Choroid plexus epithelial cell (primary cell): ENCODE measurements at regions not wholly inside any gene's neighbourhood (a gene's known extent, or its start where the extent isn't known, plus 50 kb on each side); places are given as distances from the start of the nearest gene placed in this dataset.

Source experiments
- DNase-seq: peaks from one replicate; pipeline ENCODE4 v3.0.0-alpha.2; 2010; ENCODE audit warnings: low read depth
- H3K4me3 ChIP-seq: 2 replicates; pipeline ENCODE4 v1.5.1; 2011; ENCODE audit warnings: low read depth, mild to moderate bottlenecking, control low read depth, low read length, moderate library complexity
- CTCF ChIP-seq: conservative IDR thresholded peaks from 2 replicates; pipeline ENCODE4 v1.5.1; 2011; ENCODE audit warnings: low read depth, mild to moderate bottlenecking, control low read depth, inconsistent platforms, low read length, moderate library complexity

DNA sequence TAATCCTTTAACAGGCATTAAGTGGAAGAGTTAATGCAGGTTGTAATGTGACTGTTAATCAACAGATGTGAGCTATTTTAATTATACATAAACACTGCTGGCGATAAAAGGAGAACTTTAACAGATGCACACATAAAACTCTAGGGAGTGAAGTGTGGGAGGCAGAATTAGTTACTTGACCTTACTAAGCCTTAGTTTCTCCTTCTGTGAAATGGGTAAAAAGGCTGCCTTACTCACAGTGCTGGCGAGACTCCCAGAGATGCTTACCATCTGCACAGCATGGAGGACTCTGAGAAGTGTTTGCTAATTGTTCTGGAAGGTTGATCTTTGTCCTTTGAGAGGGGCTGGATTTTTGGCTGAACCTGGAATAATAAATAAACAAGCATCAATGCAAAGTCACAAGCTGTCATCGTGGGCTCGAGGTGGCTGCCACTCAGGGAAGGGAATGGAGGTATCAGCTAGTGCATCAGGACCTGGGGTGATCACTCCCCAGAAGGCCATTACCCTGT, 58.6 kb upstream of the MPEG1 start:
- no peak overlapping the region for H3K4me3 ChIP-seq
- DNase-seq, result no peak
- no peak for TF ChIP-seq CTCF

- no peak for TF ChIP-seq CTCF
- DNase-seq, result no peak
- H3K4me3 ChIP-seq, result no peak overlapping the region
Measured at GRCh38 chr11:59267736-59268475, 55.2 kb upstream of the MPEG1 start.

- H3K4me3 ChIP-seq, result no peak overlapping the region
- TF ChIP-seq CTCF, result no peak
Measured at GRCh38 chr11:59267196-59267595, 54.5 kb upstream of the MPEG1 start.

GRCh38 chr11:59266491-59266890, 53.8 kb upstream of the MPEG1 start:
- DNase-seq, result no peak
- H3K4me3 ChIP-seq, result no peak overlapping the region
- TF ChIP-seq CTCF, result no peak

More at GRCh38 chr11:59267196-59267595, 54.5 kb upstream of the MPEG1 start:
- no peak for DNase-seq

DNA sequence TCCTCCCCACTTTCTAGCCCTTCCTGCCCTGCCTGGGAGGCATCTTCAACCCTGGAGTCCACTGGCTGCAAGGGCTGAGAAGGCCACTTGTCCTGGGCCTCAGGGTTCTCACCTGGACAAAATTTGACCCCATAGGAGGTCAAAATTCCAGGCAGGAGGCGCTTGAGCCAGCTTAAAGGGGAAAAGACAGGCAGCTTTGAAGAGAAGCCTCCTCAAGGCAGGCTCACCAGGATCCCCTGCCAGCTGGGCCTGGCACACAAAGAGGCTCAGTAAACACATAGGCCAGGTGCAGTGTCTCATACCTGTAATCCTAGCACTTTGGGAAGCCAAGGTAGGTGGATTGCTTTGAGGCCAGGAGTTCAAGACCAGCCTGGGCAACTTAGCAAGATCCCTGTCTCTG, 53.0 kb upstream of the MPEG1 start:
- DNase-seq, result no peak
- no peak for TF ChIP-seq CTCF
- no peak overlapping the region for H3K4me3 ChIP-seq

DNA sequence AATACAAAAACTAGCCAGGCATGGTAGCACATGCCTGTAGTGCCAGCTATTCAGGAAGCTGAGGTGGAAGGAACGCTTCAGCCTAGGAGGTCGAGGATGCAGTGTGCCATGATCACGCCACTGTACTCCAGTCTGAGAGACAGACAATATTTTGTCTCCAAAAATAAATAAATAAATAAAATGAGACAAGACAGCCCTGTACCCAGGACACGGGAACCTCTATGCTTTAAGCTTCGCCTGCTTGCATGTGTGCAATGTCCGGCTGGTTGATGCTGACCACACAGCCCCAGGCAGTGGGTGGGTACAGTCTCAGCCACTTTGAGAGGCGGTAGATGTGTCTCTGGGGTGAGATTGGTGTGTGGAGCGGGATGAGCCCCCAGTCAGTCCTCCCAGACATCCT, 52.0 kb upstream of the MPEG1 start:
- no peak for DNase-seq
- no peak for TF ChIP-seq CTCF
- H3K4me3 ChIP-seq, result no peak overlapping the region
